ENCODE measurements at regions not wholly inside any gene's neighbourhood (a gene's known extent, or its start where the extent isn't known, plus 50 kb on each side); places are given as distances from the start of the nearest gene placed in this dataset.
A peak's percentile ranks its signal among the peaks of the same experiment; 100 is the strongest.
"Not testable (repeated sequence)": the region's sequence is repeated elsewhere in the genome, so short reads cannot be mapped to it uniquely, and the experiment has no call there.

- no peak for DNase-seq
These were observed 57.4 kb upstream of the ZBTB20 start for GRCh38 chr3:115204475-115204874.

DNA sequence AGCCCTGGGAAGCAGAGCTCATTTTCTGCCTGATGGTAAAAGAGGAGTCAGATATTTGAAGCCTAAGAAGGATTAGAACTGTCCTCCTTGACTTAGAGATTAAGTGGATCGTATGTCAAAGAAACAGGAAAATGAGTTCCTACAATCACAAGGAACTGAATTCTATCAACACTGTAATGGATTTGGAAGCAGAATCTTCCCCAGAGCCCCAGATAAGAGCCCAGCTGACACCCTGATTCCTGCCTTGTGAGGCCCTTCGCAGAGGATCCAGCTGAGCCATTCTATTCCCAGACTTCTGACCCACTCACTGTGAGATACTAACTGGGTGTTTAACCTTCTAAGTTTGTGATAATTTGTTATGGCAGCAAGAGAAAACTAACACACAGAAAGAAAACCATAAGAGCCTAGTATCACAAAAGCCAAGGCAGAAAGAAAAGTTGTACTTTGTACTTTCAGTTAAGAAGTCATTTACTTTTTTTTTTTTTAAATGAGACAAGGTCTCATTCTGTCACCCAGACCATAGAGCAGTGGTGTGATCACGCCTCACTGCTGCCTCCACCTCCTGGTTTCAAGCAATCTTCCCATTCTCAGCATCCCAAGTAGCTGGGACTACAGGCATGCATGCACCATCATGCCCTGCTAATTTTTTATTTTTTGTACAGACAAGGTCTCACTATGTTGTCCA, 61.1 kb upstream of the ZBTB20 start:
- no peak for DNase-seq

DNA sequence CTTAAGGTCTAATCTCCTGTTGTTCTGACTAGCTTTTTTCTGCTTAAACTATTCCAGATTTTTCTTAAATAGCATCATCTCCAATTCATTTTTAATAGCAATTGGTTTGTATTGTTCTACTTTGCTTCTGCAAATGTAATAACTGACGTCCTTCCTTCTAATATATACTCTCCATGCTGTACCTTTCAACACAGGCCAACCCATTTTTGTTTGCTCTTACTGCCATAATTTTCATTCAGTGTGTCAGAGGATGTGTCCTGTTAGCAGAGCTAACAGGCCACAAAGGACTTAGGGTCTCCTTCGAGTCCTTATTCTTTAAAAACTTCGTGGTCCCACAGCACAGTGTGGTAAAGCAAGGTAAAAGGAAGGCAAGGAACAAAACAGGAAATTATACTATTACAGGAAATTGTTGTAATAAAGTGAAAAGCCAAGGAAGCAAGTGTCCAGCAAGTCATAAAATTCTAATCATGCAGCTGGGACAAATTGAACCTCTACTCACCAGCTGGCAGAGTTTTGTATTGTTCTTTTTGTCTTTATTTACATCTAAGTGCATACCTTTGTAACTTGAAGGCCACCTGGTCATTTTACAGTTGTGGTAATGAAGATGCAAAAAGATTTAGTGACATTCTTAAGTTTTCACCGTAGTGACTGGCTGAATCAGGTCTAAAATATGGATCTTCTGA, 64.9 kb upstream of the ZBTB20 start:
- DNase-seq, result no peak

DNA sequence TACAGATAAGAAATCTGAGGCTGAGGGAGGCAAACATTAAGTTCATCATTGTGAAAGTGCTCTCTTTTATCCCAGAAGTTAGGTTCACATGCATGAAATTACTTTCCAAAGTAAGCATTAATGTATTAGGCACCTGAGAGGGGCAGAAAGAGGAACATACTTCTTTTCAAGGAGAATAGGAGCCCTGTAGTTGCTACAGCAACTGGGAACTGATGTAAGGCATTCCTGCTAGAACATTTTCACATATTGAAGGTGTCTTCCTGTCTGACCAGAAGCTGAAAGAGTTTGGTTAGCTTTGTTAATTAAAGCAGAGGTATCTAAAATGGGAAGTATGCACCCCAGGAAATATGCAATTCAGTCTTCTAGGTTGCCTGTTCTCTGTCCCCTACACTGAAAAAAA, 65.5 kb upstream of the ZBTB20 start:
- DNase-seq, result no peak

- DNase-seq, result not testable (repeated sequence)
These were observed 66.0 kb upstream of the ZBTB20 start for GRCh38 chr3:115213052-115213451.

GRCh38 chr3:115217292-115217677, 70.2 kb upstream of the ZBTB20 start:
- DNase-seq, result no peak

DNA sequence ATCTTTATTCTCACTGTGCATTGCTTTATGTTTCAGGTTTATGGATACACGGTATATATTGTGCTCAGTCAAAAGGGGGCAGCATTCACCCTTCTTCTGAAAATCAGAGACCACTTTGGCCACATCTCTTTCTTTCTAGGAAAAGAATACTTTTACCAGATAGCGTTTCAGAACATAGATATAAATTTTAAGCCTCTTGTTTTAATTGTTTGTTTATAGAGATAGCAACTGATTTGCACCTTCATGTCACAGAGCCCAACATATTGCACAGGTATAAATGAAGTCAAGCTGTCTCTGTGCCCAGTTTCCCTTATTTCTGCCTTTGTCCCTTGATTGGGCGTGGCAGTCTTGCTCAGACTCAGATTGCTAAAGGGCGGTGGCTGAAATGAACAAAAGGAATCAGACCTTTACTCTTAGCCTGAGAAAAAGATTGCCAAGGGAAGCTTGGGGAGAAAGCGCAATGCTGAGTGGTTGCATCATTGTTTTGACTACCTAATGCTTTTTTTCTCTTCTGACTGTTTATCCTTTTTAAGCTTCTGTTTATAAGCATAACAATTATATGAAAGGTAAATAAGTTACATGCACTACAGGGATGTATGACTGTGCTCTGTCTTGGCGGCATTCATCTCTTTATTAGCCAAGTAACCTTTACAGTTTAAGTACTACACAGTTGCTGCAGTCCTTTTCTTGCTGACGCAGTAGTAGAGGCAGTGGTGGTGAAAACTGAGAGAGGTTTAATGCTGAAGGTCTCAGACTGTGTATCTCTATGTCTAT, 70.8 kb upstream of the ZBTB20 start:
- DNase-seq, result peak; percentile 29

DNA sequence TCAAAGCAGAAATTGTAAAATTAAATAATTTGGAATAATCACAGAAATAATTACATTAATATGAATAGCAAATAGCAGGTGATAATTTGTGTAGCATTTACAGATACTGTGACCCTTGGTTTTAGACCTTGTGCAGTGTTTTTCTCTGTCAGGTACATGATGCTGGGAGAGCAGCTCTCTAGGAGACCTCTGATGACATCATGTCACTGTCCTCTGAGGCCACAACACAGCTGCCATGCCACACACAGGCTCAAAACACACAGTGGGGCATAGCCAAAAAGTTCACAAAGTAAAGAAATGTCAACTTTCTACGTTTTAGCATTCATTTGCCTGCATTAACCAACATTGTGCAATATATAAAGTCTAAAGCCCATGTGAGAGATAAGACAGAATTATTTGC, 71.8 kb upstream of the ZBTB20 start:
- DNase-seq, result no peak

DNA sequence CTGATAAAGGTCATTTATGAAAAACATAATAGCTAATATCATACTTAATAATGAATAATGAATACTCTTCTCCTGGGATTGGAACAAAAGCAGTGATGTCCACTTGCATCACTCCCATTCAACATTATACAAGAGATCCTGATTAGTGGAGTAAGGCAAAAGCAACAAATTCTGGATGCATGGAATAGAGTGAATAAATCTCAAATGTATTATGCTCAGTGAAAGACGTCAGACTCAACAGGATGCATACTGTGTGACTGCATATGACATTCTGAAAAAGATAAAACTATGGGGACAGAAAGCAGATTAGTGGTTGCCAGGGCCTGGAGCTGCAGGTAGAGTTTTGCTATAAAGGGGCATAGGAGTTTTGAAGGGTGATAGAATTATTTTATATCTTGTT, 77.6 kb upstream of the ZBTB20 start:
- no peak for DNase-seq

DNA sequence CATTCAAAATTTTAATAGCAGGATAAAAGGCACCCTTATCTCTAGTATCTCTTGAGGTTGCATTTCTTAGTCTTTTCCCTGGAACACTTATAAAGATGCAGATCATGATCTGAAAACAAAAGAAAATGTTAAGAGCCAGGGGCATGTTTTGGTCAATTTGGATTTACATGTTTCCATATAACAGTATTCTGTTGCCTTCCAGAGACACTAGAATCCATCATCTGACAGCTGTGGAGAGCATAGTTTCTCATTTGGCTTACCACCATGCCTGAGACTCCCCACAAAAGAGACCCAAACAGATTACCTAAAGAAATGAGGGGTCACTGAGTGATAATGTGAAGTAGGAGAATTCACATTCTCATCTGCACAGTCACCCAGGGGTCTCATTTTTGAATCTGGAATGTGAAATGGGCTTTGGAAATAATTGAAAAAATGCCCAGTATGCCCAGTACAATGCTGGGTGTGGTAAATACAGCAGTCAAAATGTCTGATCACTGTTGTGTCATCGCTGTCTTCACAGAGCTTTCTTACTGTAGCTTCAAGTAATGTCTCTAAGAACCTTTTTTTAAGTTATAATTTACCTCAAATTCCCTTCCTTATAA, 79.9 kb upstream of the ZBTB20 start:
- no peak for DNase-seq

- DNase-seq, result no peak
These were observed 80.4 kb upstream of the ZBTB20 start for GRCh38 chr3:115227461-115227860.

GRCh38 chr3:115228266-115228665, 81.2 kb upstream of the ZBTB20 start:
- no peak for DNase-seq

DNA sequence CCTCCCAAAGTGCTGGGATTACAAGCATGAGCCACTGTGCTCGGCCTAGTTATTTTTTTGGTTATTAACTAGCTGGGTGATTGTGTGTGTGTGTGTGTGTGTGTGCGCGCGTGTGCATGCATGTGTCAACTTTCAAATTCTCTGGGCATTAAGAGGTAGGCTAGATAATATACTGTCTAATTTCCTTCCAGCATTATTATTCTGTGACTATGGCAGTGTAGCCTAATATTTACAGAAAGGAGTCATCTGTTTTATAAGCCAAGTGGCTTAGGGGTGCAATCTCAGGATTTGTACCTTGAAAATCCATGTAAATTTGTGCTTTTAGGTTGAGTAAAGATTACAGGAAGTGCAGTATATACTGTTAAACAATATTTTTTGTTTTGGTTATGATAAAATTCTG, 85.1 kb upstream of the ZBTB20 start:
- no peak for DNase-seq

DNA sequence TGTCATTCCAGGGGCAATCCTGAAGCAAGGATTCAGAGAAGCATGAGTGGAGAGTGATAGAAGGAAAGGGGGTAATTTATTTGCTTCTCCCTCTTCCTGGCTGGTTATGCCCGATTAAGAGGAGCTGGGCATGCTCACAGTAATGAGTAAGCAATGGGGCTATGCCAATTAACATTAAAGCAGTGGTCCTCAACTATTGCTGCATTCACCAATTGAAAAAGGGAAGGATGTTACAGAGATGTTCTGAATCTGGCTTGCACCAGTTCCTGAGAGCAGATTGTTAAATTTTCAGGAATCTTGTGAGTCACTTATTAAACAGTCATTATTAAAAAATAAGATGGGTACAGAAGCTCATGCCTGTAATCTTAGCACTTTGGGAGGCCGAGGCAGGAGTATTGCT, 85.9 kb upstream of the ZBTB20 start:
- DNase-seq, result no peak

- DNase-seq, result no peak
These were observed 89.4 kb upstream of the ZBTB20 start for GRCh38 chr3:115236496-115236895.

DNA sequence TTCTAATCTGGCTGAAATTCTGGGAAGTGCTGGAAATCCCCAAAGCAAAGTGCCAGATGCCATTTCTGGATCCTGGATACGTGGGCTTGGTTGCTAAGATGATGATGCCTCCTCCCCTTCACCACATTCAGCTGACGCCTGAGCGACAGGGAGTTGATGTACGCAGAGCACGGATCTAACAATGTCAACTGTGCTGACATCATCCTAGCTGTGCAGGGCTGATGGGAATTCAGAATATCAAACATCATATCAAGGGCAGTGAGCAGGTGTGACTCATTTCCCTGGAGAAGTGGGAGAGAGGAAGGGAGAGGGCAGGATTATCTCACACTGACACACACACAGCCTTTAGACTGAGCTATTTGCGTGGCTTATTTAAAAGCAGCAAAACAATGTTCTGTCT, 92.6 kb upstream of the ZBTB20 start:
- DNase-seq, result no peak

GRCh38 chr3:115244350-115244749, 97.3 kb upstream of the ZBTB20 start:
- no peak for DNase-seq

DNA sequence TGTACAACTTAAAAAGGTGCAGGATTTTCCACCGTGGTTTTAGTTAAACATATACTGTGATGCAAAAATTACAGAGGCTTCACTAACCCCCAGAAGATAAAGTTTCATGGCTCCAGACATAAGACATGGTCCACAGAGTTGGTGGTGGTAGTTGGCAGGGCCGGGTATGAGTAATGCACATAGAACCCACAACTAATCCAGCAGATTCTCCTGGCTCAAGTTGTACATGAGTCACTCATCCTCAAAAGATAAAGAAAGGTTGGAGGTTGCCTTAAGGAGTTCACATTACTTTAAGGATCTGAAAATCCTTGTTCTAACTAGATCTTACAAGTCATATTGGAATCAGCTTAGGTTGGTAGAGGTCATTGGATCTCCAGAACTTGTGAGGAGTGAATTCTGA, 98.3 kb upstream of the ZBTB20 start:
- no peak for DNase-seq

GRCh38 chr3:115245899-115246298, 98.8 kb upstream of the ZBTB20 start:
- DNase-seq, result no peak

GRCh38 chr3:115246461-115247020, 99.5 kb upstream of the ZBTB20 start:
- no peak for DNase-seq

DNA sequence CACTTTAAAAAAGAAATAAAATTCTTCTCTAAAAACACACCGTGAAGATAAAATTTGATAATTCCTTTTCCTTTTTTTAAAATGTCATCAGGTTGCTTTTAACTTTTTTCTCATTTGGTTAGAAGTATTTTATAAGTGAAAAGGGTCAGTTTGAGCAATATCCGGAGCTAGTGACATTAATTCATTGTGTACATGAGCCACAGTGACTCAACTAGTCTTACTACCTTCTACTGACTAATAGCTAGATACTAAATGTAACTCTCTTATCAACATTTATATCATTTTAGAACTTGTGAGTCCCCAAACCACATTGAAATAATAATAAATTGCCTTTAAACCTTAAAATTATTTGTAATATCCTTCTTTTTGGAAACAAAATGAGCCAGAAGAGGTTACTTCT, 101.2 kb upstream of the ZBTB20 start:
- DNase-seq, result no peak

DNA sequence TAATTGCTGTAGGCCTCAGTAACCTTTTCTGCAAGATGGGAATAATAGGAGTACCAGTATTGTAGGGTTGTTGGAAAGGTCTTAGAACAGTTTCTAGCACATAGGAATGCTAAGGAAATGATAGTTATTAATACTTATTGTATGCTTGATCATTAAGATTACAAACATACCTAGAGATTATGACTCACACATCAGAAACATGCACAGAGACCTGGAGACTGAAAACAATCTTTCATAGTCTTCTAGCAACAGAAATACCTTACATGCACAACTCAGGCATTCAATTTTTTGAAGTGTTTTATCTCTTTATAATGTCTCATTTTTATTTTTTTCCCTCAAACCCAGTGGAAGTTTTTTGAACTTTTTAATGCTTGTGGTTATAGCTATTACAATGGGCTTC, 104.4 kb upstream of the ZBTB20 start:
- no peak for DNase-seq

GRCh38 chr3:115252679-115253078, 105.6 kb upstream of the ZBTB20 start:
- no peak for DNase-seq

Data from CD4-positive, alpha-beta T cell treated with Interleukin-21 for 1 hour (primary cell).